HG03457 (cell line): ENCODE measurements at regions not wholly inside any gene's neighbourhood (a gene's known extent, or its start where the extent isn't known, plus 50 kb on each side); places are given as distances from the start of the nearest gene placed in this dataset.
"Not testable (repeated sequence)": the region's sequence is repeated elsewhere in the genome, so short reads cannot be mapped to it uniquely, and the experiment has no call there.

Experiments used
- ATAC-seq: cut with Tn5 transposase; IDR thresholded peaks from one replicate; pipeline ENCODE4 v1.9.1; 2021; ENCODE audit warnings: moderate number of reproducible peaks; ENCODE audit not compliant: unreplicated experiment

GRCh38 chr6:82507112-82507511 lies 143.5 kb downstream of the TPBG start:
- peak; percentile 81 for ATAC-seq

- no peak for ATAC-seq
Observed at GRCh38 chr6:82511546-82511945, 147.9 kb downstream of the TPBG start.

GRCh38 chr6:82517896-82518295 lies 154.3 kb downstream of the TPBG start:
- not testable (repeated sequence) for ATAC-seq

GRCh38 chr6:82521369-82521768 lies 157.8 kb downstream of the TPBG start:
- no peak for ATAC-seq

- ATAC-seq: no peak
Observed at GRCh38 chr6:82521861-82522260, 158.2 kb downstream of the TPBG start.

GRCh38 chr6:82524031-82524430 lies 160.4 kb downstream of the TPBG start:
- ATAC-seq: no peak

- no peak for ATAC-seq
Observed at GRCh38 chr6:82525775-82526495, 162.3 kb downstream of the TPBG start.

GRCh38 chr6:82529960-82530460 lies 166.4 kb downstream of the TPBG start:
- ATAC-seq: not testable (repeated sequence)

- ATAC-seq: no peak
Observed at GRCh38 chr6:82534876-82535275, 171.3 kb downstream of the TPBG start.

GRCh38 chr6:82549480-82549879 lies 185.9 kb downstream of the TPBG start:
- ATAC-seq: not testable (repeated sequence)

- ATAC-seq: not testable (repeated sequence)
Observed at GRCh38 chr6:82551311-82551710, 187.7 kb downstream of the TPBG start.

- no peak for ATAC-seq
Observed at GRCh38 chr6:82551831-82552230, 188.2 kb downstream of the TPBG start.

- ATAC-seq: no peak
Observed at GRCh38 chr6:82553863-82554531, 190.4 kb downstream of the TPBG start.

- no peak for ATAC-seq
Observed at GRCh38 chr6:82554666-82555065, 191.0 kb downstream of the TPBG start.

GRCh38 chr6:82555801-82556200 lies 192.2 kb downstream of the TPBG start:
- ATAC-seq: no peak

- ATAC-seq: not testable (repeated sequence)
Observed at GRCh38 chr6:82558531-82558930, 194.9 kb downstream of the TPBG start.

GRCh38 chr6:82567621-82568020 lies 204.0 kb downstream of the TPBG start:
- no peak for ATAC-seq

- peak; percentile 97 for ATAC-seq
Observed at GRCh38 chr6:82568290-82568993, 204.8 kb downstream of the TPBG start.

- no peak for ATAC-seq
Observed at GRCh38 chr6:82569022-82569421, 205.4 kb downstream of the TPBG start.

- no peak for ATAC-seq
Observed at GRCh38 chr6:82570083-82570482, 206.5 kb downstream of the TPBG start.

- no peak for ATAC-seq
Observed at GRCh38 chr6:82571455-82571854, 207.8 kb downstream of the TPBG start.
